Activated CD8-positive, alpha-beta T cell treated with anti-CD3 and anti-CD28 coated beads, Interleukin-2, amount 10 ng/mL, durations not matched to agents 7 days and 5 days (primary cell): ENCODE measurements at regions not wholly inside any gene's neighbourhood (a gene's known extent, or its start where the extent isn't known, plus 50 kb on each side); places are given as distances from the start of the nearest gene placed in this dataset.

ENCODE experiments used
- ATAC-seq: fragments of 150-1000 bp; cut with Tn5 transposase; one replicate; pipeline ENCODE4 v1.10.0; 2021; ENCODE audit warnings: moderate library complexity
- CTCF ChIA-PET: fragments of 350-600 bp; sonication (Branson Sonifier 250); formaldehyde crosslinking; loops from one replicate; lab custom pipeline; 2021; ENCODE audit warnings: antibody characterized with exemption; lab: Charles Lee
- POLR2A ChIA-PET: fragments of 350-600 bp; sonication (Branson Sonifier 250); formaldehyde crosslinking; loops from one replicate; lab custom pipeline; 2021; ENCODE audit warnings: antibody characterized with exemption; lab: Charles Lee
- DNase-seq: peaks from one replicate; pipeline ENCODE4 v3.0.0-alpha.2; 2020
- H3K27ac Mint-ChIP-seq: one replicate; pipeline ENCODE4 v1.8.0; 2021; ENCODE audit warnings: mild to moderate bottlenecking, mixed read lengths
- H3K27me3 Mint-ChIP-seq: one replicate; pipeline ENCODE4 v1.8.0; 2021; ENCODE audit warnings: low read depth, mixed read lengths
- H3K36me3 Mint-ChIP-seq: one replicate; pipeline ENCODE4 v1.8.0; 2021; ENCODE audit warnings: low read depth, mixed read lengths
- H3K4me1 Mint-ChIP-seq: one replicate; pipeline ENCODE4 v1.8.0; 2021; ENCODE audit warnings: low read depth, mixed read lengths
- H3K4me3 Mint-ChIP-seq: one replicate; pipeline ENCODE4 v1.8.0; 2021; ENCODE audit warnings: mild to moderate bottlenecking, mixed read lengths
- H3K9me3 Mint-ChIP-seq: one replicate; pipeline ENCODE4 v1.8.0; 2022; ENCODE audit warnings: mixed read lengths; ENCODE audit not compliant: insufficient read depth

GRCh38 chr16:22969567-22969966 lies 155.6 kb downstream of the HS3ST2 start:
- Mint-ChIP-seq H3K9me3 (no peaks in the 10 kb centered on the region), H3K27me3 (peaks cover 6% of the 10 kb centered on the region), H3K36me3 (no peaks in the 10 kb centered on the region), H3K4me1 (no peaks in the 10 kb centered on the region), H3K27ac (no peak overlapping the region), H3K4me3 (no peak overlapping the region)
- POLR2A ChIA-PET = no interaction called here
- DNase-seq = no peak
- no peak for ATAC-seq
- CTCF ChIA-PET = no interaction called here

- DNase-seq (no peak), ATAC-seq (no peak)
- no peaks in the 10 kb centered on the region for H3K9me3 Mint-ChIP-seq
- peaks cover 6% of the 10 kb centered on the region for H3K27me3 Mint-ChIP-seq
- no peaks in the 10 kb centered on the region for H3K4me1 Mint-ChIP-seq
- H3K4me3 Mint-ChIP-seq = no peak overlapping the region
- ChIA-PET CTCF (no interaction called here), POLR2A (no interaction called here)
- H3K27ac Mint-ChIP-seq = no peak overlapping the region
- no peaks in the 10 kb centered on the region for H3K36me3 Mint-ChIP-seq
These were observed 155.0 kb downstream of the HS3ST2 start for GRCh38 chr16:22968931-22969330.

GRCh38 chr16:22967521-22968095 lies 153.6 kb downstream of the HS3ST2 start:
- ATAC-seq (no peak), DNase-seq (no peak)
- CTCF ChIA-PET = no interaction called here
- Mint-ChIP-seq H3K36me3 (no peaks in the 10 kb centered on the region), H3K9me3 (no peaks in the 10 kb centered on the region), H3K4me1 (no peaks in the 10 kb centered on the region), H3K27ac (no peak overlapping the region), H3K4me3 (no peak overlapping the region), H3K27me3 (peaks cover 6% of the 10 kb centered on the region)
- POLR2A ChIA-PET = no interaction called here
